ENCODE measurements at regions not wholly inside any gene's neighbourhood (a gene's known extent, or its start where the extent isn't known, plus 50 kb on each side); places are given as distances from the start of the nearest gene placed in this dataset.
"Not testable (repeated sequence)": the region's sequence is repeated elsewhere in the genome, so short reads cannot be mapped to it uniquely, and the experiment has no call there.

GRCh38 chr18:15003231-15003630 is 255.3 kb downstream of the ANKRD30B start:
- H3K9me3 ChIP-seq (ENCODE audit: control insufficient read depth, low read length); ATAC-seq; H3K4me3 ChIP-seq (ENCODE audit: low read length); intact Hi-C loops (cut with DNase I); H3K27ac ChIP-seq (ENCODE audit: low read length); H3K27me3 ChIP-seq (ENCODE audit: control insufficient read depth, insufficient read depth); DNase-seq; H3K4me1 ChIP-seq (ENCODE audit: control insufficient read depth, insufficient read depth, low read length): not testable (repeated sequence)
- WGBS: 92% methylated on average over 12 of the region's 12 CpGs

DNA sequence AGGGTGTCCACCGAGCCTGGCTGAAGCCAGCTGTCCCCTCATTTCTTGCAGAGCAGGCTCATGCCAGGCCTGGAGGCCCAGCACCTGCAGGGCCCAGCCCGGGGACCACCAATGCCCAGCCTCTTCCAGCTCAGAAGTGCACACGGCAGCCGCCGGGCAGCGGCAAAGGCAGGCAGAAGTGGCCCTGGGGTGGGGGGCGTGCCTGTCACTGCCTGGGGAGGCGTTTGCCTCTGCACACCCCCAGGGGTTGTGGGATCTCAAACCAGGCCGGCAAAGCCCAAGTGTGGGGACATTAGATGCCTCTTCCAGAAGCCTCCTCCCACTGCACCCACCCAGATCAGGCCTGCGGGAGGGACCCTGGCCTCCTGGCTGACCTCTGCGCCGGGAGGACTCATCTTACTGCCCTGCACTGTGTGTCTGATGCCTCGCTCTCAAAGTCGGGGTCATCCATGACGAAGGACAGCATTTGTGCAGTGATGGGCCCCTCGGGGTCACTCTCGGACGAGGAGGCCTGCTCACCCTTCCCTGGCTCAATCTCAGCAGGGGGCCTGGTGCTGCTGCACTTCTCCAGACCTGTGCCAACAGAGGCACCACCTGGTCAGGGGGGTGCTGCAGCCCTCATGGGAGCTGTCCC is 255.8 kb downstream of the ANKRD30B start:
- DNase-seq: peak in 1 of 3 donors; percentile 23
- H3K27ac ChIP-seq (ENCODE audit: low read length); H3K9me3 ChIP-seq (ENCODE audit: control insufficient read depth, low read length); H3K4me1 ChIP-seq (ENCODE audit: control insufficient read depth, insufficient read depth, low read length); ATAC-seq; H3K27me3 ChIP-seq (ENCODE audit: control insufficient read depth, insufficient read depth); intact Hi-C loops (cut with DNase I); H3K4me3 ChIP-seq (ENCODE audit: low read length): not testable (repeated sequence)
- WGBS: 86% methylated on average over 18 of the region's 18 CpGs

GRCh38 chr18:15004270-15004973 is 256.4 kb downstream of the ANKRD30B start:
- peak in 2 of 3 donors; percentile 46 to 50 for DNase-seq
- intact Hi-C loops (cut with DNase I); H3K27ac ChIP-seq (ENCODE audit: low read length); H3K4me1 ChIP-seq (ENCODE audit: control insufficient read depth, insufficient read depth, low read length); H3K27me3 ChIP-seq (ENCODE audit: control insufficient read depth, insufficient read depth); ATAC-seq; H3K9me3 ChIP-seq (ENCODE audit: control insufficient read depth, low read length); H3K4me3 ChIP-seq (ENCODE audit: low read length): not testable (repeated sequence)
- whole genome bisulfite sequencing: 85% methylated on average over 22 of the region's 22 CpGs

DNA sequence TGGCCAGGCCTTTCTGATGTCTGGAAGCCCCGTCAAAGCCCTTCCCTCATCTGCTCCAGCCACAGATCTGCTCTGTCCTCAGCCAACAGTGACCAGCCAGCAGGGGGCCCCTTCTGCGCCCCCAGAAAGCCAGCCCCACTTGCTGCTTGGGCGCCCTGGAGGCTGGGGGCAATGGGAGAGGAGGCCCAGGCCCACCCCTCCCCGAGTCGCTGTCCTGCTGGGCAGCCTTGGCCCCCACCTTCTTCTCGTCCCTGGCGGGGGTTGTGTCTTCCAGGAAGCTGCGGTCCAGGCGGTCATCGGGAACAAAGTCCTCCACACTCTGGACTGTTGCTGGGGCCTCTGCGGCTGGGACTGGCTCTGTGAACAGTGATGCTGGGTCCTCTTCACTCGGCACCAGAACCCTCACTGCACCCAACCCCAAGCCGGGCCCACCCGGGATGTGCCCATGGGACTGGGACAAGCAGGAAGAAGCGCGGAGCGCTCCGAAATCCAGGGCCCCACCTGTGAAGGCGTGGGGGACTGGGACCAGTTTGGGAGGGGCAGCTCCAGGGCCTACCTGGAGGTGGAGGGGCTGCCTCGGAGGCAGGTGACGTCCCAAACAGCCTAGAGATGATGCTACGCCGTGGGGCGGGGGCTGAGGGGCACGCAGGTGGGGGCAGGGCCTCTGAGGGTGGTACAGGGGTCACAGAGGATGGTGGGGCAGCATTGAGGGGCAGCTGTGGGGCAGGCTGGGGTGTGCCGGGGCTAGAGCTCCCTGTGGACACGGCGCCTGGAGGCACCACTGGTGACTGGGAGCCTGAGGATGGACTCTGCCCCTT is 257.6 kb downstream of the ANKRD30B start:
- peak in 1 of 2 donors; percentile 30 for ATAC-seq
- no peaks in the 10 kb centered on the region for H3K9me3 ChIP-seq (ENCODE audit: control insufficient read depth, low read length)
- DNase-seq: peak in 2 of 3 donors; percentile 19 to 33
- H3K27ac ChIP-seq (ENCODE audit: low read length): no peak overlapping the region
- H3K4me3 ChIP-seq (ENCODE audit: low read length): no peak overlapping the region
- 88% methylated on average over 28 of the region's 28 CpGs for WGBS
- intact Hi-C loops (cut with DNase I): no loop called here
- no peaks in the 10 kb centered on the region for H3K27me3 ChIP-seq (ENCODE audit: control insufficient read depth, insufficient read depth)
- no peaks in the 10 kb centered on the region for H3K4me1 ChIP-seq (ENCODE audit: control insufficient read depth, insufficient read depth, low read length)

DNA sequence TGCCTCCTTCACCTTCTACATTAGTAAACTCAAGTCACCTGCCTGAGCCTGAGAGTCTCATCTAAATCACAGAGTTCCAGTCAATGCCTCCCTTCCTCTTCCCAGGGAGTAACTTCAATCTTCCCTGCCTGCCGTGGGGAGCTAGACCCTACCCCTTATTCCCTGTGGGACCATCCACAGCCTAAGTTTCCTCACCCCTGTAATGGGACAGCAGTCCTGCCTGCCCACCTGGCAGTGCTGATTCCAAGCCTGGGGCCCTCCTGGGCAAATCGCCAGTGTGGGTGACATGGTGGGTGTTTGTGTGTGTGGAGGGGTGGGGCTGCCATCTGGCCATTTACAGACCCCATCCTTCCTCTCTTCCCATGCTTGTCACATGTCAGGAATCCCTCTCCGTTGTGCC is 258.6 kb downstream of the ANKRD30B start:
- WGBS: 65% methylated on average over 3 of the region's 3 CpGs
- ATAC-seq; intact Hi-C loops (cut with DNase I); H3K27ac ChIP-seq (ENCODE audit: low read length); H3K4me1 ChIP-seq (ENCODE audit: control insufficient read depth, insufficient read depth, low read length); H3K9me3 ChIP-seq (ENCODE audit: control insufficient read depth, low read length); H3K4me3 ChIP-seq (ENCODE audit: low read length); H3K27me3 ChIP-seq (ENCODE audit: control insufficient read depth, insufficient read depth): not testable (repeated sequence)
- DNase-seq: peak in 1 of 3 donors; percentile 18

DNA sequence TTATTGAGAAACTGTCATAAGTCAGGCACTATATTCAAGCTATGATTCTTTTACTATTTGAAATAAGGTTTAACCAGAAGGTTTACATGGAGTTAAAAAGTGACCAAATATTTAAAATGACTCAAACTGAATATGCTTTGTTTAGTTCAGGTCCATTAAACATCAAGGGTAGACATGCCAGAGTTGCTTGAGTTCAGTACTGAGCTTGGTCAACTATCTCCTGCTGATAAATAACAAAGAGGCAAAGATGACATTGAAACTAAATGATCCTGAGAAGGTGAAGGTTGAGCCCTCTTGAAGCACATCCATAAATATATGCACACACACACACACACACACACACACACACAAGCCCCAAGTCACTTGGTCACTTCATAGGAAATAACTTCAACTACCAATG is 278.1 kb downstream of the ANKRD30B start:
- ATAC-seq; H3K4me3 ChIP-seq (ENCODE audit: low read length); H3K9me3 ChIP-seq (ENCODE audit: control insufficient read depth, low read length); H3K4me1 ChIP-seq (ENCODE audit: control insufficient read depth, insufficient read depth, low read length); H3K27me3 ChIP-seq (ENCODE audit: control insufficient read depth, insufficient read depth); H3K27ac ChIP-seq (ENCODE audit: low read length); DNase-seq; intact Hi-C loops (cut with DNase I): not testable (repeated sequence)

GRCh38 chr18:15028037-15028436 is 280.1 kb downstream of the ANKRD30B start:
- H3K27me3 ChIP-seq (ENCODE audit: control insufficient read depth, insufficient read depth); intact Hi-C loops (cut with DNase I); H3K4me1 ChIP-seq (ENCODE audit: control insufficient read depth, insufficient read depth, low read length); H3K9me3 ChIP-seq (ENCODE audit: control insufficient read depth, low read length); DNase-seq; ATAC-seq; H3K27ac ChIP-seq (ENCODE audit: low read length); H3K4me3 ChIP-seq (ENCODE audit: low read length): not testable (repeated sequence)
- 14% methylated on average over 4 of the region's 4 CpGs for WGBS

GRCh38 chr18:15060279-15060880 is 312.4 kb downstream of the ANKRD30B start:
- not testable (repeated sequence) for ATAC-seq
- 69% methylated on average over 10 of the region's 12 CpGs for WGBS

GRCh38 chr18:15061289-15061896 is 313.4 kb downstream of the ANKRD30B start:
- DNase-seq; H3K9me3 ChIP-seq (ENCODE audit: control insufficient read depth, low read length); H3K4me1 ChIP-seq (ENCODE audit: control insufficient read depth, insufficient read depth, low read length); H3K27ac ChIP-seq (ENCODE audit: low read length); H3K4me3 ChIP-seq (ENCODE audit: low read length); H3K27me3 ChIP-seq (ENCODE audit: control insufficient read depth, insufficient read depth); intact Hi-C loops (cut with DNase I): not testable (repeated sequence)
- 74% methylated on average over 9 of the region's 9 CpGs for WGBS
- peak in 1 of 2 donors; percentile 14 for ATAC-seq

More at GRCh38 chr18:15060279-15060880, 312.4 kb downstream of the ANKRD30B start:
- intact Hi-C loops (cut with DNase I); H3K27ac ChIP-seq (ENCODE audit: low read length); H3K27me3 ChIP-seq (ENCODE audit: control insufficient read depth, insufficient read depth); H3K4me3 ChIP-seq (ENCODE audit: low read length); H3K4me1 ChIP-seq (ENCODE audit: control insufficient read depth, insufficient read depth, low read length); H3K9me3 ChIP-seq (ENCODE audit: control insufficient read depth, low read length): not testable (repeated sequence)
- peak in 1 of 3 donors; percentile 7 for DNase-seq

DNA sequence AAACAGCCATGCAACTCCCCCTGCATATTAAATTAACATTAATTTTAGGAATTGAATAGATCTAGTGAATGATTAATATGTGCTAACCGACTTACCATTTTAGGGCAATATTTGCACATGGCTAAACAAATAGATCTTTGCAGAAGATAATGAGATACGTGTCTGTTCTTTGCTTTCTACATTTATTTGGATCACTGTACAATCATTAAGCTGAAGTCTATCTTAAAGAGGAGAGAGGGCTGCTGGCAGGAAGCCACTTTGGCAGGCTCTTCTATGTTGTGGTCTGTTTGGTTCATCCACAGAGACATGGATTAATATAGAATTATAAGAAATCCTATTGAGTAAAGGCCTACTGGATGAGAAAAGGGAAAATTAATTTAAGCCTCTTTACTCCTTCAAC is 318.5 kb downstream of the ANKRD30B start:
- H3K4me3 ChIP-seq (ENCODE audit: low read length); H3K9me3 ChIP-seq (ENCODE audit: control insufficient read depth, low read length); H3K27ac ChIP-seq (ENCODE audit: low read length); H3K4me1 ChIP-seq (ENCODE audit: control insufficient read depth, insufficient read depth, low read length); DNase-seq; ATAC-seq; intact Hi-C loops (cut with DNase I); H3K27me3 ChIP-seq (ENCODE audit: control insufficient read depth, insufficient read depth): not testable (repeated sequence)
- 49% methylated on average over 2 of the region's 2 CpGs for WGBS

Data from right cardiac atrium (tissue), 5 donors.